Caco-2 (cell line): ENCODE measurements at regions not wholly inside any gene's neighbourhood (a gene's known extent, or its start where the extent isn't known, plus 50 kb on each side); places are given as distances from the start of the nearest gene placed in this dataset.

ENCODE experiments used
- BruUV-seq: library from RNA; stranded (reverse); fragments of 400-500 nt; replicated peaks from 2 replicates; lab custom pipeline; 2021; lab: Mats Ljungman, UMichigan
- CTCF ChIA-PET: fragments of 300-600 bp; sonication (Branson Sonifier 250); formaldehyde crosslinking; loops from one replicate; lab custom pipeline; 2022; ENCODE audit warnings: antibody characterized with exemption; lab: Charles Lee
- POLR2A ChIA-PET: fragments of 300-600 bp; sonication (Branson Sonifier 250); formaldehyde crosslinking; loops from one replicate; lab custom pipeline; 2022; ENCODE audit warnings: antibody characterized with exemption; lab: Charles Lee
- DNase-seq, 2 experiments: peaks; one replicate each; pipeline versions ENCODE4 v3.0.0 to v3.0.0-alpha.2; 2020 to 2022
- H3K27me3 ChIP-seq: replicated peaks from 2 replicates; pipeline ENCODE4 v1.6.0; 2011; ENCODE audit warnings: low read length; ENCODE audit not compliant: control insufficient read depth, insufficient read depth
- H3K36me3 ChIP-seq: 2 replicates; pipeline ENCODE4 v1.5.1; 2011; ENCODE audit warnings: low read length; ENCODE audit not compliant: control insufficient read depth, insufficient read depth
- H3K4me1 ChIP-seq: fragments of 250-450 bp; sonication (Bioruptor Pico); 2 replicates; pipeline ENCODE4 v1.5.1; 2020; ENCODE audit warnings: mild to moderate bottlenecking
- H3K4me3 ChIP-seq: 2 replicates; pipeline ENCODE4 v1.5.1; 2011; ENCODE audit warnings: low read depth, mild to moderate bottlenecking, control low read depth, low read length
- H3K9me3 ChIP-seq: fragments of 250-450 bp; sonication (Bioruptor Pico); 2 replicates; pipeline ENCODE4 v1.5.1; 2020; ENCODE audit warnings: mild to moderate bottlenecking, moderate library complexity
- H3K27ac Mint-ChIP-seq: one replicate; pipeline ENCODE4 v1.8.0; 2022; ENCODE audit warnings: mixed read lengths; ENCODE audit not compliant: unreplicated experiment
- H3K27me3 Mint-ChIP-seq: one replicate; pipeline ENCODE4 v1.8.0; 2022; ENCODE audit warnings: mixed read lengths; ENCODE audit not compliant: insufficient read depth, unreplicated experiment
- H3K36me3 Mint-ChIP-seq: one replicate; pipeline ENCODE4 v1.8.0; 2022; ENCODE audit warnings: mild to moderate bottlenecking, mixed read lengths; ENCODE audit not compliant: insufficient read depth, unreplicated experiment
- H3K4me1 Mint-ChIP-seq: one replicate; pipeline ENCODE4 v1.8.0; 2022; ENCODE audit warnings: low read depth, mixed read lengths; ENCODE audit not compliant: unreplicated experiment
- H3K4me3 Mint-ChIP-seq: one replicate; pipeline ENCODE4 v1.8.0; 2022; ENCODE audit warnings: mild to moderate bottlenecking, moderate library complexity, mixed read lengths; ENCODE audit not compliant: unreplicated experiment
- H3K9me3 Mint-ChIP-seq: one replicate; pipeline ENCODE4 v1.8.0; 2022; ENCODE audit warnings: mixed read lengths; ENCODE audit not compliant: unreplicated experiment
- CTCF ChIP-seq, 2 experiments: fragments of 200-600 bp in 1 of 2; IDR thresholded peaks; 1 replicate in 1 of 2; 2 replicates in 1 of 2; pipeline versions ENCODE4 v1.5.1 to v1.8.0; 2011 to 2022; ENCODE audit warnings: antibody characterized with exemption in 1 of 2, control low read depth in 1 of 2, inconsistent platforms in 1 of 2, low read depth in 1 of 2, low read length in 1 of 2, mild to moderate bottlenecking in 1 of 2, moderate library complexity in 1 of 2; ENCODE audit not compliant: insufficient read depth in 1 of 2, severe bottlenecking in 1 of 2, unreplicated experiment in 1 of 2
- intact Hi-C: fragments of 100-400 bp; cut with micrococcal nuclease; formaldehyde crosslinking; loops from one replicate; pipeline ENCODE4 v1.10.0; 2022; ENCODE audit not compliant: unreplicated experiment

GRCh38 chr22:49091451-49091850 is 736.2 kb downstream of the BRD1 start:
- POLR2A ChIA-PET: no interaction called here
- intact Hi-C loops: no loop called here
- CTCF ChIA-PET: no interaction called here

GRCh38 chr22:49090853-49091135 is 736.9 kb downstream of the BRD1 start:
- H3K27ac Mint-ChIP-seq: no peak overlapping the region
- H3K4me1 ChIP-seq: no peaks in the 10 kb centered on the region
- no peak for TF ChIP-seq CTCF (IDR thresholded peaks at IDR 0.05; ENCODE audit: insufficient read depth in 1 of 2, low read depth in 1 of 2, low read length in 1 of 2, severe bottlenecking in 1 of 2, unreplicated experiment in 1 of 2)
- no peaks in the 10 kb centered on the region for H3K36me3 ChIP-seq
- H3K27me3 Mint-ChIP-seq: peaks cover 18% of the 10 kb centered on the region
- H3K36me3 Mint-ChIP-seq: no peaks in the 10 kb centered on the region
- CTCF ChIA-PET: no interaction called here
- no TSS peak for BruUV-seq
- no peaks in the 10 kb centered on the region for H3K27me3 ChIP-seq
- H3K4me1 Mint-ChIP-seq: no peaks in the 10 kb centered on the region
- H3K4me3 Mint-ChIP-seq: no peak overlapping the region
- intact Hi-C loops: no loop called here
- H3K9me3 ChIP-seq: no peaks in the 10 kb centered on the region
- DNase-seq: no peak
- POLR2A ChIA-PET: no interaction called here
- no peaks in the 10 kb centered on the region for H3K9me3 Mint-ChIP-seq
- no peak overlapping the region for H3K4me3 ChIP-seq

More at GRCh38 chr22:49091451-49091850, 736.2 kb downstream of the BRD1 start:
- H3K27me3 Mint-ChIP-seq: peaks cover 13% of the 10 kb centered on the region
- no peak overlapping the region for H3K27ac Mint-ChIP-seq
- DNase-seq: no peak
- H3K4me3 ChIP-seq: no peak overlapping the region
- H3K9me3 ChIP-seq: no peaks in the 10 kb centered on the region
- BruUV-seq: no TSS peak
- H3K36me3 Mint-ChIP-seq: no peaks in the 10 kb centered on the region
- H3K27me3 ChIP-seq: no peaks in the 10 kb centered on the region
- H3K36me3 ChIP-seq: no peaks in the 10 kb centered on the region
- H3K9me3 Mint-ChIP-seq: no peaks in the 10 kb centered on the region
- no peaks in the 10 kb centered on the region for H3K4me1 Mint-ChIP-seq
- TF ChIP-seq CTCF (IDR thresholded peaks at IDR 0.05; ENCODE audit: insufficient read depth in 1 of 2, low read depth in 1 of 2, low read length in 1 of 2, severe bottlenecking in 1 of 2, unreplicated experiment in 1 of 2): no peak
- no peak overlapping the region for H3K4me3 Mint-ChIP-seq
- H3K4me1 ChIP-seq: no peaks in the 10 kb centered on the region

GRCh38 chr22:49090061-49090852 is 737.4 kb downstream of the BRD1 start:
- Histone ChIP-seq H3K9me3 (no peaks in the 10 kb centered on the region), H3K4me1 (no peaks in the 10 kb centered on the region), H3K27me3 (no peaks in the 10 kb centered on the region), H3K36me3 (no peaks in the 10 kb centered on the region), H3K4me3 (no peak overlapping the region)
- intact Hi-C loops: no loop called here
- Mint-ChIP-seq H3K36me3 (no peaks in the 10 kb centered on the region), H3K27me3 (peaks cover 20% of the 10 kb centered on the region), H3K9me3 (no peaks in the 10 kb centered on the region), H3K27ac (no peak overlapping the region), H3K4me1 (no peaks in the 10 kb centered on the region), H3K4me3 (no peak overlapping the region)
- BruUV-seq: no TSS peak
- ChIA-PET CTCF (no interaction called here), POLR2A (no interaction called here)
- TF ChIP-seq CTCF (IDR thresholded peaks at IDR 0.05; ENCODE audit: insufficient read depth in 1 of 2, low read depth in 1 of 2, low read length in 1 of 2, severe bottlenecking in 1 of 2, unreplicated experiment in 1 of 2): no peak
- DNase-seq: no peak
